ENCODE measurements at regions not wholly inside any gene's neighbourhood (a gene's known extent, or its start where the extent isn't known, plus 50 kb on each side); places are given as distances from the start of the nearest gene placed in this dataset.

DNA sequence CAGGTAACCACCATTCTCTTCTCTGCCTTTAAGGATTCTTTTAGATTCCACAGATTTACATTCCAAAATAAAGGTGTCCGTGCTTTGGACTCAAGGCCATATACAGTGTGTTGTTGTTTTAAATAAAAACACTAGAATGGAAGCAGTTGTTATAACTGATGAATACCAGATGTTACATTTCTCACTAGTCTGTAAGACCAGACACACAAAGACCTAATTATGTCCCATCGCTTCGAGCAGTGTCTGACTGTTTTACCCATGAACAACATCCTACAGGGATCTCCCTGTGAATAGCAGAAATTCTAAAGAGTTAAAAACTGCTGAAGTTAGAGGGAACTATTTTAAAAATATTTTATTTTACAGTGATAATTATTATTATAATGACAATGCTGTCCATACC lies 574.7 kb upstream of the ZP4 start:
- TF ChIP-seq, protein P1, sequence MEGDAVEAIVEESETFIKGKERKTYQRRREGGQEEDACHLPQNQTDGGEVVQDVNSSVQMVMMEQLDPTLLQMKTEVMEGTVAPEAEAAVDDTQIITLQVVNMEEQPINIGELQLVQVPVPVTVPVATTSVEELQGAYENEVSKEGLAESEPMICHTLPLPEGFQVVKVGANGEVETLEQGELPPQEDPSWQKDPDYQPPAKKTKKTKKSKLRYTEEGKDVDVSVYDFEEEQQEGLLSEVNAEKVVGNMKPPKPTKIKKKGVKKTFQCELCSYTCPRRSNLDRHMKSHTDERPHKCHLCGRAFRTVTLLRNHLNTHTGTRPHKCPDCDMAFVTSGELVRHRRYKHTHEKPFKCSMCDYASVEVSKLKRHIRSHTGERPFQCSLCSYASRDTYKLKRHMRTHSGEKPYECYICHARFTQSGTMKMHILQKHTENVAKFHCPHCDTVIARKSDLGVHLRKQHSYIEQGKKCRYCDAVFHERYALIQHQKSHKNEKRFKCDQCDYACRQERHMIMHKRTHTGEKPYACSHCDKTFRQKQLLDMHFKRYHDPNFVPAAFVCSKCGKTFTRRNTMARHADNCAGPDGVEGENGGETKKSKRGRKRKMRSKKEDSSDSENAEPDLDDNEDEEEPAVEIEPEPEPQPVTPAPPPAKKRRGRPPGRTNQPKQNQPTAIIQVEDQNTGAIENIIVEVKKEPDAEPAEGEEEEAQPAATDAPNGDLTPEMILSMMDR (IDR thresholded peaks at IDR 0.05): no peak
- H3K4me3 ChIP-seq: no peak overlapping the region
- H3K9me3 ChIP-seq: no peaks in the 10 kb centered on the region
- DNase-seq (no peak), ATAC-seq (no peak)
- no peaks in the 10 kb centered on the region for H3K4me1 ChIP-seq (ENCODE audit: low read depth)
- no peaks in the 10 kb centered on the region for H3K36me3 ChIP-seq (ENCODE audit: low read depth)
- intact Hi-C loops (cut with DNase I, micrococcal nuclease): no loop called here

DNA sequence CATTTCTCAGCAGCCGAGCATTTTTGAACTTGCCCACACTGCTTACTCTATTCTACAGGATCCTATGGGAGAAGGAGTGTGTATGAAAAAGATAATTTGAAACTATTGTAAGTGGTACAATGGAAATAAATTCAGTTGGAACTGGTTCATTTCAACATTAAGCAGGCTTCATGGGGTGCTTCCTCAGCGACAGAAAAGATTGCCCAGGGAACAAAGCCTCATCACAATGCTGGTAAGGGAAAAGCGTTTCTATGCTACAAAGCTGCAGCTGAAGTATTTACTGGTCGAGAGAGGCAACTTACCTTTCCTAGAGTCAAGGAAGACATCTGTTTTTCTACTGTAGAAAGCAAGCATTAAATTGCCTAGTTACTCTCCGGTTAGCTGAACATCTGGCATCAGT lies 568.2 kb upstream of the ZP4 start:
- Histone ChIP-seq H3K36me3 (ENCODE audit: low read depth) (no peaks in the 10 kb centered on the region), H3K4me3 (no peak overlapping the region), H3K4me1 (ENCODE audit: low read depth) (no peaks in the 10 kb centered on the region), H3K9me3 (no peaks in the 10 kb centered on the region)
- ATAC-seq (no peak), DNase-seq (no peak)
- intact Hi-C loops (cut with DNase I, micrococcal nuclease): no loop called here
- TF ChIP-seq, protein P1 (IDR thresholded peaks at IDR 0.05): no peak

DNA sequence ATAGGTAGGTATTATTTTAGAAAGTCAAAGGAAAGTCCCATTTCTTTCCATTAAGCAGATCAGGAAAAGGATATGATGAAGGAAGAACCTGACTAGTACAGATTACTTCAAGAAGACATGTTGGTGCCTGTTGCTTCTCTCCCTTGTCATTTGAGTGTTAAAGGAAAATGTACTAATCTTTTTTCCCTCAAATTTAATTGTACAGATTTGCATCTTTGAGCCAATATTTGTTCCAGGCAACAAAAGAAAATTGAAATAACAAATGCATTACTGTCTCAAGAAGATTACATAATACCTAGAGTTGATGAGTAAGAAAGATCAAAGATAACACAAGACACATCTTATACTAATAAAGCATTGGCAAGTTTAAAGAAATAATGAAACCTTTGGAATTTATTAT lies 566.9 kb upstream of the ZP4 start:
- no peak overlapping the region for H3K4me3 ChIP-seq

DNA sequence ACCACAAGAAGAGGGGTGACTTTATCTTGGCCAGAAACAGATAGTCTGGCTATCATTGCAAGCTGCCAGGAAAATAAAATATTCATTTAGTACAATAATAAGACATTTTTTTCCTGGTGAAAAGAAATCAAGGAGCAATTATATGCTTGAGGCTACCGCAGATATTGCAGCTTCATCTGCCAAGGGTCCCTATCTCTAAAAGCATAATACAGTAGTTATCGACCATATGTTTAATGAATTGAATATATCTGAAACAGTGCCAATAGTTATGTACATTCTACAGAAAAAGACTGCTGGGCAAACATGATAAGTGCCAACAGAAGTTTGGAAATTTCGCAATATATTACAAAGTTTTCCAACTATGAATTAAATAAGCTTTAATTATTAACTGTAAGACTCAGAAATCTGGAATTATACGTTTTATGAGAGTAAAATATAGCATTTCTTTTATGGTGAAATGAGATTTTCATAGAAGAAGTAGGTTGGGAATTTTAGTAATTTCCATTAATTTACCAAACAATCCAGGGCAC lies 561.1 kb upstream of the ZP4 start:
- H3K9me3 ChIP-seq: no peaks in the 10 kb centered on the region
- DNase-seq (no peak), ATAC-seq (no peak)
- H3K4me3 ChIP-seq: no peak overlapping the region
- H3K4me1 ChIP-seq (ENCODE audit: low read depth): no peaks in the 10 kb centered on the region
- intact Hi-C loops (cut with DNase I, micrococcal nuclease): no loop called here
- TF ChIP-seq, protein P1 (IDR thresholded peaks at IDR 0.05): no peak
- no peaks in the 10 kb centered on the region for H3K36me3 ChIP-seq (ENCODE audit: low read depth)

More for the DNA sequence above, 566.9 kb upstream of the ZP4 start:
- H3K36me3 ChIP-seq (ENCODE audit: low read depth): no peaks in the 10 kb centered on the region
- ATAC-seq (no peak), DNase-seq (no peak)
- TF ChIP-seq, protein P1 (IDR thresholded peaks at IDR 0.05): no peak
- H3K9me3 ChIP-seq: no peaks in the 10 kb centered on the region
- H3K4me1 ChIP-seq (ENCODE audit: low read depth): no peaks in the 10 kb centered on the region
- intact Hi-C loops (cut with DNase I, micrococcal nuclease): no loop called here

DNA sequence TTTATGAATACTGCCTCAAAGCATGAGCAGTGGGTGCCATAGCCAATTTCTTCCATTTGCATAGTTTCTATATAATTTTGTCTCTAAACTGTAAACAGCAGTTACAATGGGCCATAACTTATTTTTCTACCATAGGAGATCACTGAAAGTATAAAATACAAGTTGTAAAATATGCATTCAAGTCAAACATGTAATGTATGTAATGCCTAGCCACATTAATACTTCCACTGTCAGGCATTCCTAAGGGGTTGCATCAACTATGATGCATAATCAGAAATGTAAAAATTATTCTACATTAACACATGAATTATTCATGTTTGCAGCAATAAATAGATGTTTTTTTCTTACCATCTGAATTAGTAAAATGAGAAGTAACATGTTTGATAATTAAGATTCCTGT lies 560.3 kb upstream of the ZP4 start:
- H3K4me3 ChIP-seq: no peak overlapping the region
- no peaks in the 10 kb centered on the region for H3K4me1 ChIP-seq (ENCODE audit: low read depth)
- no peaks in the 10 kb centered on the region for H3K36me3 ChIP-seq (ENCODE audit: low read depth)
- no peaks in the 10 kb centered on the region for H3K9me3 ChIP-seq
- intact Hi-C loops (cut with DNase I, micrococcal nuclease): no loop called here
- ATAC-seq: no peak
- DNase-seq: no peak
- TF ChIP-seq, protein P1 (IDR thresholded peaks at IDR 0.05): no peak

DNA sequence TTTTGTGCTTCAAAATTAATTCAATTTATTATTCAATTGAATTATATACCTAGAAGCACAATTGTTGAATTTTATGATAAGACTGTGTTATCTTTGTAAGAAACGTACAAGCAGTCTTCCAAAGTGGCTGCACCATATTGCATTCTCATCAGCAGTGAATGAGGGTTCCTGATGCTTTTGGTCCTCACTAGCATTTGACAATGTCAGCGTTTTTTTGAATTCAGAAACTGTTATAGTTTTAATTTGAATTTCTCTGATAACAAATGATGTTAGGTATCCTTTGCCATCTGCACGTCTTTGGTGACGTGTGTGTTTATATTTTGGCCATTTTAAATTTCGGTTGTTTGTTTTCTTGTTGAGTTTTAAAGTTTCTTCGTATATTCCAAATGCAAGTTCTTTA lies 553.0 kb upstream of the ZP4 start:
- H3K36me3 ChIP-seq (ENCODE audit: low read depth): no peaks in the 10 kb centered on the region
- intact Hi-C loops (cut with DNase I, micrococcal nuclease): no loop called here
- TF ChIP-seq, protein P1 (IDR thresholded peaks at IDR 0.05): no peak

More for the DNA sequence above, 553.0 kb upstream of the ZP4 start:
- H3K4me1 ChIP-seq (ENCODE audit: low read depth): no peaks in the 10 kb centered on the region
- H3K9me3 ChIP-seq: no peaks in the 10 kb centered on the region
- H3K4me3 ChIP-seq: no peak overlapping the region
- DNase-seq (no peak), ATAC-seq (no peak)

Measured in mucosa of descending colon (tissue), 3 donors.